HepG2 (cell line): ENCODE measurements at regions not wholly inside any gene's neighbourhood (a gene's known extent, or its start where the extent isn't known, plus 50 kb on each side); places are given as distances from the start of the nearest gene placed in this dataset.
A peak's percentile ranks its signal among the peaks of the same experiment; 100 is the strongest.

Experiments
- ATF1 ChIP-seq: IDR thresholded peaks from 2 replicates; pipeline ENCODE4 v1.6.1; 2016; ENCODE audit warnings: mild to moderate bottlenecking, control low read depth
- BHLHE40 ChIP-seq: IDR thresholded peaks from 2 replicates; pipeline ENCODE4 v1.6.1; 2011; ENCODE audit warnings: low read length, improper control_type of control experiment
- GTF2F1 ChIP-seq: fragments of 150-350 bp; IDR thresholded peaks from 2 replicates; pipeline ENCODE4 v1.6.1; 2014; ENCODE audit warnings: low read length
- HMGXB4 ChIP-seq, 2 experiments: sonication (generic) in 1 of 2; formaldehyde crosslinking in 1 of 2; IDR thresholded peaks; 2 replicates each; pipeline versions ENCODE4 v1.4.0 to v1.6.1; 2018 to 2020; ENCODE audit warnings: missing genetic modification reagents in 2 of 2, borderline replicate concordance in 1 of 2, low read depth in 1 of 2, mild to moderate bottlenecking in 1 of 2, missing biosample characterization in 1 of 2
- HNF4G ChIP-seq, 2 experiments: sonication (generic) in 1 of 2; formaldehyde crosslinking in 1 of 2; IDR thresholded peaks; 2 replicates each; pipeline versions ENCODE4 v1.4.0 to v1.6.1; 2011 to 2020; ENCODE audit warnings: borderline replicate concordance in 2 of 2, low read depth in 2 of 2, mild to moderate bottlenecking in 2 of 2, low read length in 1 of 2, missing genetic modification reagents in 1 of 2, moderate library complexity in 1 of 2
- HNRNPLL ChIP-seq: fragments of 200-400 bp; formaldehyde crosslinking; IDR thresholded peaks from 2 replicates; pipeline ENCODE4 v1.6.1; 2017; ENCODE audit warnings: mild to moderate bottlenecking, low read depth, low read length; ENCODE audit not compliant: poor library complexity, severe bottlenecking
- MEF2D ChIP-seq: sonication (generic); formaldehyde crosslinking; IDR thresholded peaks from 2 replicates; pipeline ENCODE4 v1.5.1; 2020; ENCODE audit warnings: mild to moderate bottlenecking, missing genetic modification reagents
- MIER2 ChIP-seq: IDR thresholded peaks from 2 replicates; pipeline ENCODE4 v1.6.1; 2016; ENCODE audit warnings: missing biosample characterization, missing genetic modification reagents
- MXD4 ChIP-seq: IDR thresholded peaks from 2 replicates; pipeline ENCODE4 v1.6.1; 2016; ENCODE audit warnings: mild to moderate bottlenecking, missing biosample characterization, missing genetic modification reagents
- PRMT3 ChIP-seq: sonication (generic); formaldehyde crosslinking; IDR thresholded peaks from 2 replicates; pipeline ENCODE4 v1.8.1; 2022; ENCODE audit warnings: low read depth, mild to moderate bottlenecking, moderate library complexity, missing genetic modification reagents, borderline replicate concordance
- RBM39 ChIP-seq: fragments of 200-400 bp; formaldehyde crosslinking; IDR thresholded peaks from one replicate; pipeline ENCODE4 v1.6.1; 2018; ENCODE audit warnings: antibody characterized with exemption, mild to moderate bottlenecking, low read depth, low read length; ENCODE audit not compliant: poor library complexity, severe bottlenecking
- SMC3 ChIP-seq: IDR thresholded peaks from 2 replicates; pipeline ENCODE4 v1.6.1; 2011; ENCODE audit warnings: low read length, improper control_type of control experiment
- ZBTB33 ChIP-seq: sonication (generic); formaldehyde crosslinking; IDR thresholded peaks from 2 replicates; pipeline ENCODE4 v1.4.0; 2020; ENCODE audit warnings: missing genetic modification reagents
- ZNF101 ChIP-seq: sonication (generic); formaldehyde crosslinking; IDR thresholded peaks from 2 replicates; pipeline ENCODE4 v1.4.0; 2020; ENCODE audit warnings: mild to moderate bottlenecking, low read depth, missing genetic modification reagents, borderline replicate concordance
- ZNF17 ChIP-seq: sonication (generic); formaldehyde crosslinking; IDR thresholded peaks from 2 replicates; pipeline ENCODE4 v1.5.0; 2020; ENCODE audit warnings: mild to moderate bottlenecking, missing genetic modification reagents
- ZNF546 ChIP-seq: sonication (generic); formaldehyde crosslinking; conservative IDR thresholded peaks from 2 replicates; pipeline ENCODE4 v1.8.1; 2023; ENCODE audit warnings: mild to moderate bottlenecking, missing genetic modification reagents
- ZNF776 ChIP-seq: sonication (generic); formaldehyde crosslinking; IDR thresholded peaks from 2 replicates; pipeline ENCODE4 v1.4.0; 2020; ENCODE audit warnings: mild to moderate bottlenecking, missing genetic modification reagents
- TF ChIP-seq, protein P1 (sequence below): sonication (generic); formaldehyde crosslinking; IDR thresholded peaks from 2 replicates; pipeline ENCODE4 v1.5.0; 2020; ENCODE audit warnings: mild to moderate bottlenecking, missing genetic modification reagents, borderline replicate concordance
- TF ChIP-seq, protein P2 (sequence below): sonication (generic); formaldehyde crosslinking; IDR thresholded peaks from 2 replicates; pipeline ENCODE4 v1.4.0; 2020; ENCODE audit warnings: missing genetic modification reagents, low read depth, mild to moderate bottlenecking, borderline replicate concordance
- TF ChIP-seq, protein P3 (sequence below): sonication (generic); formaldehyde crosslinking; IDR thresholded peaks from 2 replicates; pipeline ENCODE4 v1.4.0; 2020; ENCODE audit warnings: missing genetic modification reagents, borderline replicate concordance

DNA sequence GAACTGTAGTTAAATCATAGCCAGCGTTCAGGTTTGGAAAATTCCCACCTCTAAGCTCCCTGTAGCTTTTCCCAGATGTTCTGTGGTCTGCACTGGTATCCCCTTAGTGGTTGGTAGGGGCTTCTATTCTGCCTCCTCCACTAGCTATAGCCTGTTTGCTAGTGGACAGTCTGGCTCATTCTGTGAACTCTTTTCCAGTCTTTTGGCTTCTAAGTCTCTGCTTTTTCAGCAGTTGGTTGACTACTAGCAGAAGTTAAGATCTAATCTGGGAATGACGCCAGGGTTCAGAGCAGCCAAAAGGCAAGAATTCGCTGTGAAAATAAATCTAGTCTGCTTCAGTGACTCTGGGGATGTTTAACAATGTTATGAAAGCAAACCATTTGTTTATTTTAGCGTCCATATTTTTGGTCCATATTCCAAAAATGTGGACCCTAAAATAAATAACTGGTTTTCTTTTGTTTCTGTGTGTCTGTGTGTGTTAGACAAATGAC, 73.7 kb upstream of the WDR72 start (continued):
- TF ChIP-seq, protein P1, sequence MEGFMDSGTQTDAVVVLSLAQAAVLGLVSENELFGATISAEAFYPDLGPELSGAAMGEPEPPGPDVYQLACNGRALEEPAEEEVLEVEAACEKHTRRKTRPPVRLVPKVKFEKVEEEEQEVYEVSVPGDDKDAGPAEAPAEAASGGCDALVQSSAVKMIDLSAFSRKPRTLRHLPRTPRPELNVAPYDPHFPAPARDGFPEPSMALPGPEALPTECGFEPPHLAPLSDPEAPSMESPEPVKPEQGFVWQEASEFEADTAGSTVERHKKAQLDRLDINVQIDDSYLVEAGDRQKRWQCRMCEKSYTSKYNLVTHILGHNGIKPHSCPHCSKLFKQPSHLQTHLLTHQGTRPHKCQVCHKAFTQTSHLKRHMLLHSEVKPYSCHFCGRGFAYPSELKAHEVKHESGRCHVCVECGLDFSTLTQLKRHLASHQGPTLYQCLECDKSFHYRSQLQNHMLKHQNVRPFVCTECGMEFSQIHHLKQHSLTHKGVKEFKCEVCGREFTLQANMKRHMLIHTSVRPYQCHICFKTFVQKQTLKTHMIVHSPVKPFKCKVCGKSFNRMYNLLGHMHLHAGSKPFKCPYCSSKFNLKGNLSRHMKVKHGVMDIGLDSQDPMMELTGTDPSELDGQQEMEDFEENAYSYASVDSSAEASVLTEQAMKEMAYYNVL, result peak; percentile 57; the same call in 1 of the 2 replicates
- no peak for TF ChIP-seq SMC3
- no peak for TF ChIP-seq ZNF101
- no peak for TF ChIP-seq ZNF776 (CRISPR knock-in tag)
- TF ChIP-seq, protein P2, sequence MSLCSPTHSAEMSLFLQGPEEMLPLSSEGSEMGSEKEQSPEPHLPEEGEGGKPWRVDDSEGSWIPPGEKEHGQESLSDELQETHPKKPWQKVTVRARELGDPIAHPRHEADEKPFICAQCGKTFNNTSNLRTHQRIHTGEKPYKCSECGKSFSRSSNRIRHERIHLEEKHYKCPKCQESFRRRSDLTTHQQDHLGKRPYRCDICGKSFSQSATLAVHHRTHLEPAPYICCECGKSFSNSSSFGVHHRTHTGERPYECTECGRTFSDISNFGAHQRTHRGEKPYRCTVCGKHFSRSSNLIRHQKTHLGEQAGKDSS, result 0 out of 2 replicates have a peak, but pooled peaks have one; percentile 30
- no peak for TF ChIP-seq ZNF546 (CRISPR knock-in tag)
- peak in 1 of 2 experiments; percentile 13; a peak in 1 of 4 replicates for TF ChIP-seq HMGXB4 (CRISPR knock-in tag; IDR thresholded peaks at IDR 0.05; ENCODE audit: borderline replicate concordance in 1 of 2, low read depth in 1 of 2)
- no peak for TF ChIP-seq BHLHE40
- TF ChIP-seq HNRNPLL, result no peak
- TF ChIP-seq, protein P3, sequence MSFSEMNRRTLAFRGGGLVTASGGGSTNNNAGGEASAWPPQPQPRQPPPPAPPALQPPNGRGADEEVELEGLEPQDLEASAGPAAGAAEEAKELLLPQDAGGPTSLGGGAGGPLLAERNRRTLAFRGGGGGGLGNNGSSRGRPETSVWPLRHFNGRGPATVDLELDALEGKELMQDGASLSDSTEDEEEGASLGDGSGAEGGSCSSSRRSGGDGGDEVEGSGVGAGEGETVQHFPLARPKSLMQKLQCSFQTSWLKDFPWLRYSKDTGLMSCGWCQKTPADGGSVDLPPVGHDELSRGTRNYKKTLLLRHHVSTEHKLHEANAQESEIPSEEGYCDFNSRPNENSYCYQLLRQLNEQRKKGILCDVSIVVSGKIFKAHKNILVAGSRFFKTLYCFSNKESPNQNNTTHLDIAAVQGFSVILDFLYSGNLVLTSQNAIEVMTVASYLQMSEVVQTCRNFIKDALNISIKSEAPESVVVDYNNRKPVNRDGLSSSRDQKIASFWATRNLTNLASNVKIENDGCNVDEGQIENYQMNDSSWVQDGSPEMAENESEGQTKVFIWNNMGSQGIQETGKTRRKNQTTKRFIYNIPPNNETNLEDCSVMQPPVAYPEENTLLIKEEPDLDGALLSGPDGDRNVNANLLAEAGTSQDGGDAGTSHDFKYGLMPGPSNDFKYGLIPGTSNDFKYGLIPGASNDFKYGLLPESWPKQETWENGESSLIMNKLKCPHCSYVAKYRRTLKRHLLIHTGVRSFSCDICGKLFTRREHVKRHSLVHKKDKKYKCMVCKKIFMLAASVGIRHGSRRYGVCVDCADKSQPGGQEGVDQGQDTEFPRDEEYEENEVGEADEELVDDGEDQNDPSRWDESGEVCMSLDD (CRISPR knock-in tag), result no peak
- TF ChIP-seq ATF1 (CRISPR knock-in tag), result 0 out of 2 replicates have a peak, but pooled peaks have one; percentile 7
- no peak for TF ChIP-seq ZBTB33
- no peak for TF ChIP-seq ZNF17
- peak; percentile 78 for TF ChIP-seq MEF2D (CRISPR knock-in tag)
- TF ChIP-seq RBM39, result no peak
- TF ChIP-seq MXD4 (CRISPR knock-in tag), result no peak
- no peak for TF ChIP-seq PRMT3
- 0 out of 2 replicates have a peak, but pooled peaks have one; percentile 47 for TF ChIP-seq MIER2 (CRISPR knock-in tag)
- TF ChIP-seq HNF4G (IDR thresholded peaks at IDR 0.05; ENCODE audit: borderline replicate concordance, low read depth, low read length), result peak; percentile 44; the same call in 1 of the 2 replicates
- no peak for TF ChIP-seq HNF4G (CRISPR knock-in tag; IDR thresholded peaks at IDR 0.05; ENCODE audit: borderline replicate concordance, low read depth)
- no peak for TF ChIP-seq GTF2F1
